H1 (cell line): ENCODE measurements at regions not wholly inside any gene's neighbourhood (a gene's known extent, or its start where the extent isn't known, plus 50 kb on each side); places are given as distances from the start of the nearest gene placed in this dataset.

Source experiments
- CTCF ChIA-PET: fragments of 300-600 bp; sonication (Branson Sonifier 250); formaldehyde crosslinking; loops from one replicate; lab custom pipeline; 2021; ENCODE audit not compliant: partially characterized antibody; lab: Charles Lee
- POLR2A ChIA-PET: fragments of 300-600 bp; sonication (Branson Sonifier 250); formaldehyde crosslinking; loops from one replicate; lab custom pipeline; 2021; ENCODE audit warnings: inconsistent platforms; ENCODE audit not compliant: partially characterized antibody; lab: Charles Lee
- DNase-seq, 2 experiments: peaks; one replicate each; pipeline versions ENCODE4 v3.0.0 to v3.0.0-alpha.2; 2010 to 2022; ENCODE audit warnings: low spot score in 2 of 2, low read depth in 1 of 2, mixed read lengths in 1 of 2
- FAIRE-seq: peaks from 2 replicates; lab custom pipeline; 2011; peaks lifted over from hg19 to GRCh38; lab: Jason Lieb, UNC
- H2AFZ ChIP-seq: 2 replicates; pipeline ENCODE4 v1.8.1; 2012; ENCODE audit warnings: low read length, inconsistent platforms
- H2AK5ac ChIP-seq: 2 replicates; pipeline ENCODE4 v1.6.1; 2013; ENCODE audit warnings: low read depth, low read length
- H2BK120ac ChIP-seq: replicated peaks from 2 replicates; pipeline ENCODE3; 2013; ENCODE audit warnings: low read depth, low read length, inconsistent platforms
- H2BK12ac ChIP-seq: 2 replicates; pipeline ENCODE4 v1.6.1; 2013; ENCODE audit warnings: low read depth, low read length
- H2BK15ac ChIP-seq: 2 replicates; pipeline ENCODE4 v1.6.1; 2013; ENCODE audit warnings: low read length
- H2BK20ac ChIP-seq: 2 replicates; pipeline ENCODE4 v1.6.1; 2013; ENCODE audit warnings: low read length
- H2BK5ac ChIP-seq: 2 replicates; pipeline ENCODE4 v1.6.1; 2013; ENCODE audit warnings: low read depth, low read length
- H3K14ac ChIP-seq: 2 replicates; pipeline ENCODE4 v1.6.1; 2013; ENCODE audit warnings: inconsistent platforms; ENCODE audit not compliant: insufficient read length
- H3K18ac ChIP-seq: 2 replicates; pipeline ENCODE4 v1.6.1; 2013; ENCODE audit warnings: low read length; ENCODE audit errors: extremely low read depth
- H3K23ac ChIP-seq: 2 replicates; pipeline ENCODE4 v1.6.1; 2013; ENCODE audit warnings: inconsistent platforms; ENCODE audit not compliant: insufficient read length
- H3K23me2 ChIP-seq: 2 replicates; pipeline ENCODE4 v1.6.1; 2013; ENCODE audit warnings: low read depth, low read length
- H3K27ac ChIP-seq: 2 replicates; pipeline ENCODE4 v1.6.1; 2011; ENCODE audit warnings: low read depth, low read length, inconsistent platforms
- H3K27me3 ChIP-seq, 4 experiments: replicated peaks in 1 of 4; 1 replicate in 1 of 4; 2 replicates in 3 of 4; pipeline versions ENCODE4 v1.6.1 to v1.8.1; 2011 to 2013; ENCODE audit warnings: low read length in 3 of 4, mild to moderate bottlenecking in 3 of 4, inconsistent platforms in 2 of 4, mixed read lengths in 2 of 4, moderate library complexity in 1 of 4; ENCODE audit not compliant: control insufficient read depth in 3 of 4, insufficient read depth in 3 of 4; ENCODE audit errors: extremely low read depth in 1 of 4
- H3K36me3 ChIP-seq, 4 experiments: 2 replicates each; pipeline versions ENCODE4 v1.6.1 to v1.8.1; 2011 to 2013; ENCODE audit warnings: mild to moderate bottlenecking in 4 of 4, low read length in 3 of 4, moderate library complexity in 2 of 4, control low read depth in 1 of 4, inconsistent platforms in 1 of 4; ENCODE audit not compliant: insufficient read depth in 4 of 4, control insufficient read depth in 2 of 4
- H3K4ac ChIP-seq: replicated peaks from 2 replicates; pipeline ENCODE3; 2013; ENCODE audit warnings: low read length, low read depth, mixed read lengths, inconsistent platforms; ENCODE audit not compliant: insufficient read length
- H3K4me1 ChIP-seq, 4 experiments: replicated peaks in 1 of 4; 1 replicate in 1 of 4; 2 replicates in 3 of 4; pipeline versions ENCODE4 v1.6.1 to v1.8.1; 2011 to 2013; ENCODE audit warnings: low read length in 3 of 4, inconsistent platforms in 2 of 4, mixed read lengths in 1 of 4; ENCODE audit not compliant: insufficient read depth in 4 of 4, control insufficient read depth in 3 of 4
- H3K4me2 ChIP-seq, 2 experiments: 2 replicates each; pipeline versions ENCODE4 v1.6.1 to v1.8.1; 2011 to 2013; ENCODE audit warnings: low read depth in 2 of 2, low read length in 2 of 2, control low read depth in 1 of 2, inconsistent platforms in 1 of 2, mild to moderate bottlenecking in 1 of 2; ENCODE audit not compliant: insufficient read depth in 1 of 2
- H3K4me3 ChIP-seq, 4 experiments: fragments of 200-600, 300-600 bp in 1 of 4; sonication (generic), shearing (Covaris generic), sonication (Bioruptor Twin) in 1 of 4; 2 replicates each; pipeline versions ENCODE4 v1.5.1 to v1.8.1; 2011 to 2016; ENCODE audit warnings: low read length in 4 of 4, low read depth in 3 of 4, control low read depth in 2 of 4, inconsistent platforms in 2 of 4, mild to moderate bottlenecking in 2 of 4, mixed read lengths in 1 of 4, moderate library complexity in 1 of 4; ENCODE audit not compliant: insufficient read depth in 2 of 4; ENCODE audit errors: extremely low read depth in 1 of 4
- H3K56ac ChIP-seq: replicated peaks from 2 replicates; pipeline ENCODE3; 2013; ENCODE audit warnings: low read depth, mild to moderate bottlenecking, mixed read lengths, low read length, inconsistent platforms; ENCODE audit not compliant: insufficient read length
- H3K79me1 ChIP-seq: 2 replicates; pipeline ENCODE4 v1.6.1; 2013; ENCODE audit warnings: low read depth, low read length, control low read depth
- H3K79me2 ChIP-seq, 2 experiments: 2 replicates each; pipeline versions ENCODE4 v1.6.1 to v1.8.1; 2012 to 2013; ENCODE audit warnings: low read length in 2 of 2, mild to moderate bottlenecking in 2 of 2, inconsistent platforms in 1 of 2; ENCODE audit not compliant: insufficient read depth in 2 of 2, control insufficient read depth in 1 of 2
- H3K9ac ChIP-seq, 4 experiments: replicated peaks in 1 of 4; 1 replicate in 1 of 4; 2 replicates in 3 of 4; pipeline versions ENCODE4 v1.6.1 to v1.8.1; 2011 to 2013; ENCODE audit warnings: low read depth in 3 of 4, low read length in 3 of 4, control low read depth in 2 of 4, mild to moderate bottlenecking in 2 of 4, moderate library complexity in 2 of 4, inconsistent platforms in 1 of 4; ENCODE audit errors: extremely low read depth in 1 of 4
- H3K9me3 ChIP-seq, 2 experiments: 2 replicates each; pipeline versions ENCODE4 v1.6.1 to v1.8.1; 2012 to 2013; ENCODE audit warnings: mild to moderate bottlenecking in 2 of 2, moderate library complexity in 2 of 2, control low read depth in 1 of 2, inconsistent platforms in 1 of 2, low read depth in 1 of 2, low read length in 1 of 2, mixed read lengths in 1 of 2; ENCODE audit not compliant: insufficient read depth in 2 of 2
- H4K20me1 ChIP-seq, 2 experiments: replicated peaks in 1 of 2; 2 replicates each; pipeline versions ENCODE3 to v1.8.1; 2011 to 2013; ENCODE audit warnings: inconsistent platforms in 2 of 2, low read length in 2 of 2, mild to moderate bottlenecking in 1 of 2; ENCODE audit not compliant: insufficient read depth in 2 of 2, control insufficient read depth in 1 of 2
- H4K5ac ChIP-seq: 2 replicates; pipeline ENCODE4 v1.6.1; 2013; ENCODE audit warnings: low read length, low read depth, mixed read lengths, inconsistent platforms; ENCODE audit not compliant: insufficient read length
- H4K8ac ChIP-seq: 2 replicates; pipeline ENCODE4 v1.8.0; 2013; ENCODE audit warnings: mild to moderate bottlenecking, moderate library complexity, low read length, inconsistent platforms; ENCODE audit not compliant: insufficient read depth; ENCODE audit errors: extremely low read depth
- H4K91ac ChIP-seq: replicated peaks from 2 replicates; pipeline ENCODE3; 2013; ENCODE audit warnings: low read length, mixed read lengths, inconsistent platforms; ENCODE audit not compliant: insufficient read length
- CEBPB ChIP-seq: IDR thresholded peaks from 2 replicates; pipeline ENCODE4 v1.6.1; 2012; ENCODE audit warnings: low read depth, low read length
- CHD1 ChIP-seq: IDR thresholded peaks from 2 replicates; pipeline ENCODE4 v1.6.1; 2012; ENCODE audit warnings: low read depth, low read length, improper control_type of control experiment
- CHD2 ChIP-seq: IDR thresholded peaks from 2 replicates; pipeline ENCODE4 v1.6.1; 2012; ENCODE audit warnings: low read length, improper control_type of control experiment
- CTBP2 ChIP-seq: IDR thresholded peaks from 2 replicates; pipeline ENCODE4 v1.7.0; 2011; ENCODE audit warnings: borderline replicate concordance, mild to moderate bottlenecking, moderate library complexity, mixed read lengths, low read length; ENCODE audit not compliant: insufficient read depth, insufficient read length
- EZH2 ChIP-seq: fragments of 200-600 bp; sonication (generic); IDR thresholded peaks from 2 replicates; pipeline ENCODE4 v1.7.1; 2012; ENCODE audit warnings: low read depth, mild to moderate bottlenecking, moderate library complexity, low read length, inconsistent platforms; ENCODE audit not compliant: severe bottlenecking
- KDM4A ChIP-seq: IDR thresholded peaks from one replicate; pipeline ENCODE4 v1.7.1; 2012; ENCODE audit warnings: low read depth, mild to moderate bottlenecking, moderate library complexity, low read length, inconsistent platforms; ENCODE audit not compliant: severe bottlenecking
- KDM5A ChIP-seq: fragments of 200-600 bp; IDR thresholded peaks from 2 replicates; pipeline ENCODE4 v1.7.1; 2012; ENCODE audit warnings: mild to moderate bottlenecking, low read length, inconsistent platforms, mixed read lengths
- NANOG ChIP-seq: IDR thresholded peaks from 2 replicates; pipeline ENCODE4 v1.6.1; 2011; ENCODE audit warnings: low read length, low read depth, mild to moderate bottlenecking, inconsistent platforms; ENCODE audit not compliant: insufficient read depth, poor library complexity, severe bottlenecking
- RNF2 ChIP-seq: fragments of 200-900, 300-1000 bp; sonication (generic); IDR thresholded peaks from 2 replicates; pipeline ENCODE4 v1.7.1; 2016; ENCODE audit warnings: borderline replicate concordance, low read depth, mild to moderate bottlenecking, antibody characterized with exemption, low read length; ENCODE audit not compliant: poor library complexity, severe bottlenecking; ENCODE audit errors: missing control alignments
- RXRA ChIP-seq: IDR thresholded peaks from 2 replicates; pipeline ENCODE4 v1.6.1; 2011; ENCODE audit warnings: low read depth, mild to moderate bottlenecking, low read length, moderate library complexity; ENCODE audit not compliant: insufficient read depth
- SP1 ChIP-seq: IDR thresholded peaks from 2 replicates; pipeline ENCODE4 v1.6.1; 2011; ENCODE audit warnings: low read depth, low read length
- TBP ChIP-seq: IDR thresholded peaks from 2 replicates; pipeline ENCODE4 v1.6.1; 2011; ENCODE audit warnings: low read depth, low read length, improper control_type of control experiment
- TEAD4 ChIP-seq: IDR thresholded peaks from 2 replicates; pipeline ENCODE4 v1.6.1; 2012; ENCODE audit warnings: low read depth, low read length, inconsistent platforms, mixed read lengths
- ZNF274 ChIP-seq: IDR thresholded peaks from 2 replicates; pipeline ENCODE4 v1.7.0; 2012; ENCODE audit warnings: low read length, borderline replicate concordance; ENCODE audit errors: extremely low read depth
- WGBS, 2 experiments: shearing (Covaris generic) in 1 of 2; methylation state at CpG; one replicate each; pipeline versions ENCODE4 v1.1.6 to v1.1.7; 2013 to 2015; ENCODE audit warnings: low lambda C conversion rate in 2 of 2, mixed read lengths in 2 of 2, inconsistent platforms in 1 of 2, low coverage in 1 of 2, missing lambda C conversion rate in 1 of 2; ENCODE audit not compliant: insufficient replicate concordance in 2 of 2, insufficient coverage in 1 of 2, insufficient read length in 1 of 2; ENCODE audit errors: extremely low coverage in 1 of 2, missing lambda C conversion rate in 1 of 2; 5-methylcytosine and 5-hydroxymethylcytosine counted together

DNA sequence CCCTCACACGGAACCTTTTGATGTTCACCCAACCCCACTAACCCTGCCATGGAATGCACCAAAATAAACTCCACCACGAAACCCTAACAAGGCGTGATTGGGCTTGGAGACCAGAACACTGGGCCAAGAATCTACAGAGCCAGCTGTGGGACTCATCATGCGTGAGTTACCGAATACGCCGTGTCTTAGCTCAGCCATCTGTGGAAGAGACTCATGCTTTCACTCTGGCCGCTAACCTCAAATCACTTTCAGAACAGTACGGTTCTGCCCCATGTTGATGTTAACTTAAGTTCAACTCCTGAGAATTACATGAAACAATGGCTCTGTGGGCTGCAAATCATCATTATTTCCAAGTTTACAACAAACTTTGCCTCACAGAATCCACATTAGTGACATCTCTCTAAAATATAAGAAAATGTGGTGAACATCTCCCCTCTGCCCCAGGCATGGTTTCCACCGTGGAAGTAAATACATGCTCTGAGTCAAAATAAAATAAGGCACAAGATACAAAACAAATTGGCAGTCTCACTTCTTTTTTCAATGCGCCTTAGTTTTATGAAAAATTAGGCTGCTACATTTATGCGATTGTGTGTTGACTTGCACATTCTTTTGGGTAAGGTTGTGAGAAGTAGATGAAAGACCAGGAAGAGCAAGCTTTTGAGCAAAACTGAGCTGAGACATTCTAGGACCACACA lies 308.9 kb upstream of the EXOC2 start:
- no peak overlapping the region for H4K91ac ChIP-seq
- no peak overlapping the region for H2BK120ac ChIP-seq
- H3K79me1 ChIP-seq = no peaks in the 10 kb centered on the region
- H3K4ac ChIP-seq = no peak overlapping the region
- WGBS, 2 experiments = 87% methylated on average over 12 of the region's 12 CpGs; no CpG with 5 or more reads in 1 of the 2 experiments
- H3K9me3 ChIP-seq = peaks cover 0 to 5% of the 10 kb centered on the region in 2 experiments; a peak in 1 of 4 replicates
- no peak overlapping the region for H3K27ac ChIP-seq
- H2BK15ac ChIP-seq = no peak overlapping the region
- no peak overlapping the region for H4K8ac ChIP-seq
- H4K20me1 ChIP-seq = no peaks in the 10 kb centered on the region
- no peak overlapping the region for H2AK5ac ChIP-seq
- no peak overlapping the region for H3K23ac ChIP-seq
- CTCF ChIA-PET = interaction anchor here (0.7 kb wide), 1 partner anchor 529 kb away, joined by 3 read pairs; no protein-coding TSS in a partner anchor
- no peaks in the 10 kb centered on the region for H3K4me1 ChIP-seq
- no peak overlapping the region for H3K18ac ChIP-seq
- H3K9ac ChIP-seq = no peak overlapping the region
- H2BK5ac ChIP-seq = no peak overlapping the region
- no peak overlapping the region for H3K56ac ChIP-seq
- H4K5ac ChIP-seq = no peak overlapping the region
- H3K23me2 ChIP-seq = no peaks in the 10 kb centered on the region
- H3K4me2 ChIP-seq = no peak overlapping the region
- H2BK12ac ChIP-seq = no peak overlapping the region
- H3K36me3 ChIP-seq = no peaks in the 10 kb centered on the region
- no peak overlapping the region for H2AFZ ChIP-seq
- H3K27me3 ChIP-seq = no peaks in the 10 kb centered on the region; a peak in 1 of 7 replicates
- H2BK20ac ChIP-seq = no peak overlapping the region
- no peaks in the 10 kb centered on the region for H3K79me2 ChIP-seq
- no peak for DNase-seq
- no peak for FAIRE-seq
- POLR2A ChIA-PET = no interaction called here
- H3K14ac ChIP-seq = no peak overlapping the region
- no peak overlapping the region for H3K4me3 ChIP-seq
- no peak for TF ChIP-seq EZH2
- TF ChIP-seq TBP = no peak
- no peak for TF ChIP-seq RNF2
- no peak for TF ChIP-seq SP1
- no peak for TF ChIP-seq CHD1
- TF ChIP-seq RXRA = no peak
- no peak for TF ChIP-seq CHD2
- no peak for TF ChIP-seq KDM5A
- no peak for TF ChIP-seq CTBP2
- no peak for TF ChIP-seq NANOG
- no peak for TF ChIP-seq CEBPB
- TF ChIP-seq TEAD4 = no peak
- no peak for TF ChIP-seq ZNF274
- no peak for TF ChIP-seq KDM4A
